ENCODE measurements at regions not wholly inside any gene's neighbourhood (a gene's known extent, or its start where the extent isn't known, plus 50 kb on each side); places are given as distances from the start of the nearest gene placed in this dataset.
A peak's percentile ranks its signal among the peaks of the same experiment; 100 is the strongest.

DNA sequence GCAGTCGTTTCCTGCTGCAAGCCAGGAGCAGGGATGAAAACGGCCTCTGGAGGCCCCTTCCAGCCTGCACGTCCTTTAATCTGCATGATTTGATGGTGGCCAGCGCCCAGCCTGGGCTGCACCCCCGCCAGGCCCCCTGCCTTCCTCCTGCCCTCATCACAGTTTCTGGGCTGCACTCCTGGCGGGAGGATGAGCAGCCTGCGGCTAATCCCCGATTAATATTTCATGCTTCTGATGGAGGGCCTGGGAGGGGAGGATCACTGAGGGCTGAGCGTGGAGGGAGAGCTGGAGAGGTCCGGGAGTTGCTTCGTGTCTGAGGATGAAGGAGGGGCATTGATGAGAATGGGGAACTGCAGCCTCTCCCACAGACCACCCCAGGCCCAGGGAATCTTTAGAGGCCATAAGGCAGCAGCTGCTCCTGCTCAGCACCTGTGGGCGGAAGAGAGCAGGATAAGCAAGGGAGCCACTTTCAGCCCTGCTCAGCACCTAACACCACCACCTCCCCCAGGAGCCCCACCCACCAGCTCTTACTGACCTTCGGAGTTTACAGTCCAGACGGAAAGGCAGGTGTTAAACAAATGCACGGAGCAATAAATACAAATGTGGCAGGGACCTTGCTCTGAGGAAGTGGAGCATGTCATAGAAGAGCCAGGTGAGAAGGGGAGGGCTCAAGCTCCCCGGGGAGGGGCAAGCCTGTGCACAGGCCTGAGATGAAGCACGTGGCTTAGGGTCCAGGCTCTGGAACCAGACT, 135.0 kb upstream of the NECTIN1 start:
- TF ChIP-seq, protein P1, sequence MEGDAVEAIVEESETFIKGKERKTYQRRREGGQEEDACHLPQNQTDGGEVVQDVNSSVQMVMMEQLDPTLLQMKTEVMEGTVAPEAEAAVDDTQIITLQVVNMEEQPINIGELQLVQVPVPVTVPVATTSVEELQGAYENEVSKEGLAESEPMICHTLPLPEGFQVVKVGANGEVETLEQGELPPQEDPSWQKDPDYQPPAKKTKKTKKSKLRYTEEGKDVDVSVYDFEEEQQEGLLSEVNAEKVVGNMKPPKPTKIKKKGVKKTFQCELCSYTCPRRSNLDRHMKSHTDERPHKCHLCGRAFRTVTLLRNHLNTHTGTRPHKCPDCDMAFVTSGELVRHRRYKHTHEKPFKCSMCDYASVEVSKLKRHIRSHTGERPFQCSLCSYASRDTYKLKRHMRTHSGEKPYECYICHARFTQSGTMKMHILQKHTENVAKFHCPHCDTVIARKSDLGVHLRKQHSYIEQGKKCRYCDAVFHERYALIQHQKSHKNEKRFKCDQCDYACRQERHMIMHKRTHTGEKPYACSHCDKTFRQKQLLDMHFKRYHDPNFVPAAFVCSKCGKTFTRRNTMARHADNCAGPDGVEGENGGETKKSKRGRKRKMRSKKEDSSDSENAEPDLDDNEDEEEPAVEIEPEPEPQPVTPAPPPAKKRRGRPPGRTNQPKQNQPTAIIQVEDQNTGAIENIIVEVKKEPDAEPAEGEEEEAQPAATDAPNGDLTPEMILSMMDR (IDR thresholded peaks at IDR 0.05; ENCODE audit: poor library complexity), result peak; percentile 18
- no peak for TF ChIP-seq EZH2phosphoT487 (IDR thresholded peaks at IDR 0.05; ENCODE audit: low read depth, severe bottlenecking, unreplicated experiment)

Measured in hepatocyte (in vitro differentiated cells).